AG09309 (cell line): ENCODE measurements at regions not wholly inside any gene's neighbourhood (a gene's known extent, or its start where the extent isn't known, plus 50 kb on each side); places are given as distances from the start of the nearest gene placed in this dataset.

Source experiments
- DNase-seq: peaks from one replicate; pipeline ENCODE4 v3.0.0-alpha.2; 2010; ENCODE audit warnings: low read depth
- H3K4me3 ChIP-seq: 2 replicates; pipeline ENCODE4 v1.5.1; 2011; ENCODE audit warnings: mild to moderate bottlenecking, low read depth, low read length, moderate library complexity; ENCODE audit not compliant: control insufficient read depth
- TF ChIP-seq, protein P1 (sequence below): IDR thresholded peaks from 2 replicates; pipeline ENCODE4 v1.5.1; 2011; ENCODE audit warnings: mild to moderate bottlenecking, low read depth, low read length, inconsistent platforms; ENCODE audit not compliant: insufficient read depth, control insufficient read depth; ENCODE audit errors: missing control alignments

DNA sequence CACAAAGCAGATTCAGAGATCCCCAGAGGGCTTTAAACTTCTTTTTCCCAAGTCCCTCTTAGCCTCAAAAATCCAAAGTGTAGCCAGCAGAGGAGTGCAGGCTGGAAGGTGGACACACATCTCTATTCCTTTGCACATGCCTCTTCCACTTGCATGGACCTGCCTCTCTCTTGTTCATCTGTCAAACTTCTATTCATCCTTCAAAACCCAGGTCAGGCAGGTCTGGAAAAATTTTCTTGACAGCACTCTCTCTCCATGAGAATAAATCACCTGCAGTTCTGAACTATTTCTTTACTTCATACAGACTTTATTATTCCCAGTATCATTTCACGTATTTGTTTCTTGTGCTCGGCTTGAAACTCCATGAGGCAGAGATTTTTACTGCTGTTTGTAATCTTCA is 127.5 kb downstream of the SS18 start:
- TF ChIP-seq, protein P1, sequence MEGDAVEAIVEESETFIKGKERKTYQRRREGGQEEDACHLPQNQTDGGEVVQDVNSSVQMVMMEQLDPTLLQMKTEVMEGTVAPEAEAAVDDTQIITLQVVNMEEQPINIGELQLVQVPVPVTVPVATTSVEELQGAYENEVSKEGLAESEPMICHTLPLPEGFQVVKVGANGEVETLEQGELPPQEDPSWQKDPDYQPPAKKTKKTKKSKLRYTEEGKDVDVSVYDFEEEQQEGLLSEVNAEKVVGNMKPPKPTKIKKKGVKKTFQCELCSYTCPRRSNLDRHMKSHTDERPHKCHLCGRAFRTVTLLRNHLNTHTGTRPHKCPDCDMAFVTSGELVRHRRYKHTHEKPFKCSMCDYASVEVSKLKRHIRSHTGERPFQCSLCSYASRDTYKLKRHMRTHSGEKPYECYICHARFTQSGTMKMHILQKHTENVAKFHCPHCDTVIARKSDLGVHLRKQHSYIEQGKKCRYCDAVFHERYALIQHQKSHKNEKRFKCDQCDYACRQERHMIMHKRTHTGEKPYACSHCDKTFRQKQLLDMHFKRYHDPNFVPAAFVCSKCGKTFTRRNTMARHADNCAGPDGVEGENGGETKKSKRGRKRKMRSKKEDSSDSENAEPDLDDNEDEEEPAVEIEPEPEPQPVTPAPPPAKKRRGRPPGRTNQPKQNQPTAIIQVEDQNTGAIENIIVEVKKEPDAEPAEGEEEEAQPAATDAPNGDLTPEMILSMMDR, result no peak
- H3K4me3 ChIP-seq, result no peak overlapping the region
- DNase-seq, result no peak

DNA sequence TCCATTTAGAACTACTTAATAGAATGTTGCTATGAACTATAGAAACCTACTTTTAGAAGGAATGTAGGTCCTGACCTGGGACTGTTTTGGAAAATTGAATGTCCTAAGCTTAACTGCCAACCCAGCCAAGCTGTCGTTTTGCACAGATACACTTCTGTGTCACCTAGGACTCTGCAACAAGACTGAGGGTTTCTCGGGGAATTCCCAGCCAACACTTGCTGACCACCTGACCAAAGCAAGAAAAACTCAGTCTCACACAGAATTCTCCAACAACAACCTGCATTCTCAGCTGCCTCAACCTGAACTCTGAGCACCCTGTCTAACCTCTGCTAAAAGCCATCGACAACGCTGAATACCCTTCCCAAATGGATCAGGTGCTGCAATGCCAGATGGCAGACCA is 128.2 kb downstream of the SS18 start:
- TF ChIP-seq, protein P1, result no peak
- no peak for DNase-seq
- H3K4me3 ChIP-seq, result no peak overlapping the region

DNA sequence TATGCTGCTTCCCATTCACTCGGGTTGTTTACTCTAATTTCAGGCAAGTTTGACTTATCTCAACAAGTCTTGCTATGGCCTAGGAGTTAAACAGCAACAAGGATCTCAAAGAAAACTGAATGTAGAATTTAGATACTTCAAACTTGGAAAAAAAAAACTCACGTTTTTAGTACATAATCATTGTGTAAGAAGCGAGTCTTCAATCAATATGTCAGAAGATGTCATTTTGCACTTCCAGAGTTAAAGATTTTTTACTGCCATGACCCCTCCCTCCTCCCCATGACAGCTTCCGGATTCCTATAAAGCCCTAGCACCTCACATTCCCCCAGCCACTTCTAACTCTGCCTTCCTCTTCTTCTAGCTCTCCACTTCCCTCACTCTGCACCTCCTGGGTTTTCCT is 133.4 kb downstream of the SS18 start:
- no peak for DNase-seq

DNA sequence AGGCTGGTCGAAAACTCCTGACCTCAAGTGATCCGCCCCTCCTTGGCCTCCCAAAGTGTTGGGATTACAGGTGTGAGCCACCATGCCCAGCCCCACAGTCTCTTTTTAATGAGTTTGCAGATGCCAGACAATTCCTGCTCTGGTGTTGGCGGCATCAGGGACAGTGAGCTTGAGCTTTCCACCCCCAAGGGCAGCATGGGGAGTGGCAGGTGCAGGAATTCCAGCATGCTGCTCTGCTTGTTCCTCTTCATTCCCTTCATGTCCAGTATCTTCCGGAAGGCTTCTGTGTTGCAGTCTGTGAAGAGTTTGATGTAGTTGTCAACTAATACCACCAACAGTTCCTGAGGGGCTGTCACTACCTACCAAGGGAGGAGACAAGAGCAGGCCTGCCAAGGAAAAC is 137.3 kb downstream of the SS18 start:
- TF ChIP-seq, protein P1, result no peak
- DNase-seq, result no peak
- H3K4me3 ChIP-seq, result no peak overlapping the region

More for the DNA sequence above, 133.4 kb downstream of the SS18 start:
- TF ChIP-seq, protein P1, result no peak
- H3K4me3 ChIP-seq, result no peak overlapping the region

DNA sequence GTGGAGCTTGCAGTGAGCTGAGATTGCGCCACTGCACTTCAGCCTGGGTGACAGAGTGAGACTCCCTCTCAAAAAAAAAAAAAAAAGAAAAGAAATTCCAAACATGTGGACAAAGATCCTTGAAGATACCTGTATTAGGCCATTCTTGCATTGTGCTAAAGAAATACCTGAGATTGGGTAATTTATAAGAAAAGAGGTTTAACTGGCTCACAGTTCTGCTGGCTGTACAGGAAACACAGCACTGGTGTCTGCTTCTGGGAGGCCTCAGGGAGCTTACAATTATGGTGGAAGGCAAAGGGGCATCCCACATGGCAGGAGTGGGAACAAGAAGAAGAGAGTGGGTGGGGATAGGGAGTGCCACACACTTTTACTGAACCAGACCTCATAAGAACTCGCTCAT is 140.1 kb downstream of the SS18 start:
- H3K4me3 ChIP-seq, result no peak overlapping the region
- TF ChIP-seq, protein P1, result no peak
- DNase-seq, result no peak

DNA sequence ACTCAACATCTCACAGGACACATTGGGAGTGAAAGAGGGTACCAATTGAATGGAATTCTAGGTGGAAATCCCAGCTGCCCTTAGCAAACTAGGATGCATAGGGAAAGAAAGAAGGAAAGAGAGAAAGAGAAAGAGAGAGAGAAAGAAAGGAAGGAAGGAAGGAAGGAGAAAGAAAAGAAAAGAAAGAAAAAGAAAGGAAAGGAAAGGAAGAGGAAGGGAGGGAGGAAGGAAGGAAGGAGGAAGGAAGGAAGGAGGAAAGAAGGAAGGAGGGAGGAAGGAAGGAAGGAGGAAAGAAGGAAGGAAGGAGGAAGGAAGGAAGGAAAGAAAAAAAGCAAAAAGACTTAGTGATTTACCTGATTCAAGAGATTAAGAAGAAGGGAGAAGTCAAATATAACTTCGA is 143.9 kb downstream of the SS18 start:
- no peak for DNase-seq
- TF ChIP-seq, protein P1, result no peak
- no peak overlapping the region for H3K4me3 ChIP-seq

DNA sequence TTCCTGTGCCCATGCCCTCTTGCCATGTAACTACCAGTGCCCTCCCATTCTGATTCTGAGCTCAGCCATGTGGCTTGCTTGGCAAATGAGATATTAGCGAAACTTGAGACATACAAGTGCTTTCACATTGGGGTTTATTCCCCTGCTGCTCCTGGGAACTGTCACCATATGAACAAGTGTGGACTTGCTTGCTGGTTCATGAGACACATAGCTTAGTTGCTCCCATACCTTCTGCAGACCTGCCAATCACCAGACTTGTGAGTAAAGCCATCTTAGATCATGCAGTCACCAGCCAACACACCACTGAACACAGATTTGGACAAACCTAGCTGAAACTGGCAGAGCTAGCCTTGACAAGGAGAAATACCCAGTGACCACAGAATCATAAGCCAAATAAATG is 155.1 kb downstream of the SS18 start:
- no peak for DNase-seq
- H3K4me3 ChIP-seq, result no peak overlapping the region
- TF ChIP-seq, protein P1, result no peak
